GM21576 (cell line): ENCODE measurements at regions not wholly inside any gene's neighbourhood (a gene's known extent, or its start where the extent isn't known, plus 50 kb on each side); places are given as distances from the start of the nearest gene placed in this dataset.

Experiments
- ATAC-seq: cut with Tn5 transposase; IDR thresholded peaks from one replicate; pipeline ENCODE4 v1.9.1; 2021; ENCODE audit warnings: mild to moderate bottlenecking, moderate library complexity; ENCODE audit not compliant: unreplicated experiment

- ATAC-seq: no peak
These were observed 185.8 kb downstream of the GADD45G start for GRCh38 chr9:89790542-89791109.

GRCh38 chr9:89791754-89792153 is 186.9 kb downstream of the GADD45G start:
- ATAC-seq: no peak

GRCh38 chr9:89792189-89793123 is 187.6 kb downstream of the GADD45G start:
- ATAC-seq: no peak

- no peak for ATAC-seq
These were observed 188.3 kb downstream of the GADD45G start for GRCh38 chr9:89793124-89793495.

- no peak for ATAC-seq
These were observed 188.7 kb downstream of the GADD45G start for GRCh38 chr9:89793551-89793950.

GRCh38 chr9:89794918-89795317 is 190.1 kb downstream of the GADD45G start:
- no peak for ATAC-seq

- no peak for ATAC-seq
These were observed 190.9 kb downstream of the GADD45G start for GRCh38 chr9:89795538-89796195.

- no peak for ATAC-seq
These were observed 191.8 kb downstream of the GADD45G start for GRCh38 chr9:89796606-89797005.

- ATAC-seq: no peak
These were observed 192.4 kb downstream of the GADD45G start for GRCh38 chr9:89797255-89797654.

- no peak for ATAC-seq
These were observed 193.2 kb downstream of the GADD45G start for GRCh38 chr9:89797937-89798455.

- ATAC-seq: no peak
These were observed 193.8 kb downstream of the GADD45G start for GRCh38 chr9:89798547-89799120.

GRCh38 chr9:89799221-89799620 is 194.4 kb downstream of the GADD45G start:
- ATAC-seq: no peak

- ATAC-seq: no peak
These were observed 195.0 kb downstream of the GADD45G start for GRCh38 chr9:89799766-89800165.

- no peak for ATAC-seq
These were observed 196.5 kb downstream of the GADD45G start for GRCh38 chr9:89801341-89801740.

- ATAC-seq: no peak
These were observed 197.2 kb downstream of the GADD45G start for GRCh38 chr9:89801742-89802670.

GRCh38 chr9:89802781-89803355 is 198.1 kb downstream of the GADD45G start:
- no peak for ATAC-seq

- ATAC-seq: no peak
These were observed 198.6 kb downstream of the GADD45G start for GRCh38 chr9:89803403-89803802.

- ATAC-seq: no peak
These were observed 200.1 kb downstream of the GADD45G start for GRCh38 chr9:89804766-89805531.
